ENCODE measurements at regions not wholly inside any gene's neighbourhood (a gene's known extent, or its start where the extent isn't known, plus 50 kb on each side); places are given as distances from the start of the nearest gene placed in this dataset.

GRCh38 chr7:19322002-19322401 lies 176.8 kb upstream of the FERD3L start:
- DNase-seq: no peak
- H3K27ac Mint-ChIP-seq: no peak overlapping the region
- no peaks in the 10 kb centered on the region for H3K4me1 Mint-ChIP-seq
- no peak overlapping the region for H3K4me3 Mint-ChIP-seq
- H3K9me3 Mint-ChIP-seq: peaks cover 0 to 5% (median 0%) of the 10 kb centered on the region in 6 donors
- no peaks in the 10 kb centered on the region for H3K36me3 Mint-ChIP-seq
- no peaks in the 10 kb centered on the region for H3K27me3 Mint-ChIP-seq (ENCODE audit: low read depth in 3 of 3)

- Mint-ChIP-seq H3K27ac (no peak overlapping the region), H3K9me3 (no peaks in the 10 kb centered on the region), H3K27me3 (ENCODE audit: low read depth in 3 of 3) (no peaks in the 10 kb centered on the region), H3K4me3 (no peak overlapping the region), H3K36me3 (no peaks in the 10 kb centered on the region), H3K4me1 (no peaks in the 10 kb centered on the region)
- no peak for DNase-seq
These were observed 173.1 kb upstream of the FERD3L start for GRCh38 chr7:19318287-19318686.

GRCh38 chr7:19317461-19317860 lies 172.2 kb upstream of the FERD3L start:
- no peaks in the 10 kb centered on the region for H3K9me3 Mint-ChIP-seq
- no peaks in the 10 kb centered on the region for H3K36me3 Mint-ChIP-seq
- H3K27ac Mint-ChIP-seq: no peak overlapping the region
- H3K4me1 Mint-ChIP-seq: no peaks in the 10 kb centered on the region
- H3K4me3 Mint-ChIP-seq: no peak overlapping the region
- H3K27me3 Mint-ChIP-seq (ENCODE audit: low read depth in 3 of 3): no peaks in the 10 kb centered on the region
- no peak for DNase-seq

GRCh38 chr7:19312416-19312815 lies 167.2 kb upstream of the FERD3L start:
- Mint-ChIP-seq H3K27me3 (ENCODE audit: low read depth in 3 of 3) (peaks cover 0 to 2% (median 0%) of the 10 kb centered on the region in 3 donors), H3K4me3 (no peak overlapping the region), H3K36me3 (no peaks in the 10 kb centered on the region), H3K4me1 (no peaks in the 10 kb centered on the region), H3K9me3 (peaks cover 0 to 5% (median 0%) of the 10 kb centered on the region in 6 donors), H3K27ac (no peak overlapping the region)
- no peak for DNase-seq

GRCh38 chr7:19307554-19307953 lies 162.3 kb upstream of the FERD3L start:
- Mint-ChIP-seq H3K27ac (no peak overlapping the region), H3K9me3 (peaks cover 0 to 9% (median 0%) of the 10 kb centered on the region in 6 donors), H3K4me1 (no peaks in the 10 kb centered on the region), H3K36me3 (no peaks in the 10 kb centered on the region), H3K27me3 (ENCODE audit: low read depth in 3 of 3) (peaks cover 0 to 2% (median 0%) of the 10 kb centered on the region in 3 donors), H3K4me3 (no peak overlapping the region)
- no peak for DNase-seq

- peaks cover 0 to 7% (median 0%) of the 10 kb centered on the region in 6 donors for H3K9me3 Mint-ChIP-seq
- H3K27ac Mint-ChIP-seq: no peak overlapping the region
- H3K36me3 Mint-ChIP-seq: no peaks in the 10 kb centered on the region
- no peak for DNase-seq
- H3K4me3 Mint-ChIP-seq: no peak overlapping the region
- H3K27me3 Mint-ChIP-seq (ENCODE audit: low read depth in 3 of 3): no peaks in the 10 kb centered on the region
- no peaks in the 10 kb centered on the region for H3K4me1 Mint-ChIP-seq
These were observed 160.5 kb upstream of the FERD3L start for GRCh38 chr7:19305698-19306097.

- H3K4me3 Mint-ChIP-seq: no peak overlapping the region
- no peak for DNase-seq
- H3K27me3 Mint-ChIP-seq (ENCODE audit: low read depth in 3 of 3): peaks cover 0 to 2% (median 0%) of the 10 kb centered on the region in 3 donors
- no peaks in the 10 kb centered on the region for H3K4me1 Mint-ChIP-seq
- H3K27ac Mint-ChIP-seq: no peak overlapping the region
- peaks cover 0 to 4% (median 0%) of the 10 kb centered on the region in 6 donors for H3K9me3 Mint-ChIP-seq
- no peaks in the 10 kb centered on the region for H3K36me3 Mint-ChIP-seq
These were observed 158.9 kb upstream of the FERD3L start for GRCh38 chr7:19304086-19304485.

DNA sequence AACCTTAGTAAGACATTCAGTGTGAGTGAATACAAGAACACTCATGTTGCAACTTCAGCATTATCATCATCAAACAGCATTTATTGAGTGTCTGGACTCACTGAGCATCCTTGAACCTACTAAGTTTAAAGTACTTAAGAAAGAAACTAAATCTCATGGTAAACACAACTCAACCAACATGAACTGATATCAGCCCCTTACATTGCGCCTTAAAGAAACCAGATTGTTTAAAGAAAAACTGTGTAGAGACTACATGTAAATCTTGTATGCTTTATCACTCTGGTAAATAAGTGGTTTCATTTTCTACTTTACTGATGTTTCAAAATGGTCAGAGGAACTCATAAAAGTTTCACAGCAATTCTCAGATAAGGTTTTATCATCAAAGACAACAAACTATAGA lies 157.5 kb upstream of the FERD3L start:
- Mint-ChIP-seq H3K27me3 (ENCODE audit: low read depth in 3 of 3) (peaks cover 0 to 3% (median 0%) of the 10 kb centered on the region in 3 donors), H3K36me3 (no peaks in the 10 kb centered on the region), H3K9me3 (peaks cover 0 to 4% (median 0%) of the 10 kb centered on the region in 6 donors), H3K4me3 (no peak overlapping the region), H3K27ac (no peak overlapping the region), H3K4me1 (no peaks in the 10 kb centered on the region)
- no peak for DNase-seq

- H3K27ac Mint-ChIP-seq: no peak overlapping the region
- H3K4me3 Mint-ChIP-seq: no peak overlapping the region
- peaks cover 0 to 5% (median 2%) of the 10 kb centered on the region in 3 donors for H3K27me3 Mint-ChIP-seq (ENCODE audit: low read depth in 3 of 3)
These were observed 151.4 kb upstream of the FERD3L start for GRCh38 chr7:19296617-19297016.

DNA sequence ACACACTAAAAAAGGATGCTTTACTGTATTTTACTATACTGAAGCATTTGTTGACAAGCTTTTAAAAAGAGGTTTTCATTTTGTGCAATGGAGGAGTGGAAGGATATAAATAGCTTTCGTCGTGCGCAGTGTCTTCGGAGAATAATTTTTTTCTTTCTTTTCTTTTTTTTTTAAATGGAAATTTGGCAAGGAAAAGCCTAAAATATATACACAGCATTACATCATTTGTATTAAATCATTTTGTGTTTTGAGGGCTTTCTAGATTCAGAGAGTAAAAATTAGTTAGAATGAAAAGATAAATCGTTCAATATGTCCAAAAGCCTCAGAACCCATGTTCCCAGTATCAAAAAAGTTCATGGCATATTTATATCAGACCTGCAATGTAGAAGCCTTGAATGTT lies 150.2 kb upstream of the FERD3L start:
- H3K9me3 Mint-ChIP-seq: peaks cover 0 to 9% (median under 1%) of the 10 kb centered on the region in 6 donors
- H3K4me1 Mint-ChIP-seq: no peaks in the 10 kb centered on the region
- no peak overlapping the region for H3K4me3 Mint-ChIP-seq
- H3K27me3 Mint-ChIP-seq (ENCODE audit: low read depth in 3 of 3): peaks cover 0 to 5% (median 2%) of the 10 kb centered on the region in 3 donors
- no peak for DNase-seq
- no peak overlapping the region for H3K27ac Mint-ChIP-seq
- H3K36me3 Mint-ChIP-seq: no peaks in the 10 kb centered on the region

More at GRCh38 chr7:19296617-19297016, 151.4 kb upstream of the FERD3L start:
- no peaks in the 10 kb centered on the region for H3K36me3 Mint-ChIP-seq
- H3K9me3 Mint-ChIP-seq: peaks cover 0 to 6% (median under 1%) of the 10 kb centered on the region in 6 donors
- no peak for DNase-seq
- no peaks in the 10 kb centered on the region for H3K4me1 Mint-ChIP-seq

DNA sequence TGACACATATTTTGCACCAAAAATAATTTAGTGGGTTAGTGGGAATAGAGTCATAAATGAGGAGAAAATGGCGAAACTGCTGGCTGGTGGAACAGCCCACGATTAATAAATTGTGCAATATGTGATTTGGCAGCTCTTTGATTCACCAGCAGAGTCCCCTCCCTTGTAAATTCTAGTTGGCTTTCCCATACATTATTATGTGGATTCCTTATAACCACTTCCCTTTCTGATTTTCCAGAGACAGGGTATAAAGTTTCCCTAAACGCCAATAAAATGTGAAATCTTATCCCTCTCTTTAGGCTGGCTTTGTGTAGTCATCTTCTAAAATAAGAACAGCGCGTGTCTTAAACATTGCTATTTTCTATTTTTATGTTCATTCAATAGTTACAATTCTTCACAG lies 149.4 kb upstream of the FERD3L start:
- Mint-ChIP-seq H3K27me3 (ENCODE audit: low read depth in 3 of 3) (peaks cover 0 to 5% (median 2%) of the 10 kb centered on the region in 3 donors), H3K36me3 (no peaks in the 10 kb centered on the region), H3K4me3 (no peak overlapping the region), H3K4me1 (no peaks in the 10 kb centered on the region), H3K27ac (no peak overlapping the region), H3K9me3 (peaks cover 0 to 9% (median under 1%) of the 10 kb centered on the region in 6 donors)
- no peak for DNase-seq

DNA sequence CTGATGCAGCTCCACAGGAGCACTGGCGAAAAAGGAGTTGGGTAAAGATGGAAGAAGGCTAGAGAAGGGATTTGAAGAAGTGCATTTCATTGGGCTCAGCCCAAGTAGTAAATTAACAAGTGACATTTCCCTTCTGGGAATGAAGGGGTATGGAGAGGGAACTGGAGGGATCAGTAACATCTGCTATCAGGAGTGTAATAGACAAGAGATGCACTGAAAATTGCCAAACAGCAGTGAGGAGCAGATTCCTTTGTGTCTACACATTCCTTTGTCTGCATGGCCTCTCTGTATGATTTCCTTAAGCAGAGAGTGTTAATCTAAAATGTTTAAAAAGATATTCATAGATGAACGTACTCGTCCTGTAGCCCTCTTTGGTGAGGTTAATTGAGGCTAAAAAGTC lies 148.2 kb upstream of the FERD3L start:
- no peaks in the 10 kb centered on the region for H3K36me3 Mint-ChIP-seq
- H3K27me3 Mint-ChIP-seq (ENCODE audit: low read depth in 3 of 3): peaks cover 0 to 2% (median 2%) of the 10 kb centered on the region in 3 donors
- H3K27ac Mint-ChIP-seq: no peak overlapping the region
- H3K9me3 Mint-ChIP-seq: peaks cover 0 to 9% (median under 1%) of the 10 kb centered on the region in 6 donors
- H3K4me3 Mint-ChIP-seq: no peak overlapping the region
- DNase-seq: no peak
- no peaks in the 10 kb centered on the region for H3K4me1 Mint-ChIP-seq

- Mint-ChIP-seq H3K4me3 (no peak overlapping the region), H3K27ac (no peak overlapping the region), H3K4me1 (no peaks in the 10 kb centered on the region), H3K36me3 (no peaks in the 10 kb centered on the region), H3K9me3 (peaks cover 0 to 9% (median under 1%) of the 10 kb centered on the region in 6 donors), H3K27me3 (ENCODE audit: low read depth in 3 of 3) (peaks cover 0 to 2% (median 2%) of the 10 kb centered on the region in 3 donors)
- no peak for DNase-seq
These were observed 145.7 kb upstream of the FERD3L start for GRCh38 chr7:19290968-19291367.

DNA sequence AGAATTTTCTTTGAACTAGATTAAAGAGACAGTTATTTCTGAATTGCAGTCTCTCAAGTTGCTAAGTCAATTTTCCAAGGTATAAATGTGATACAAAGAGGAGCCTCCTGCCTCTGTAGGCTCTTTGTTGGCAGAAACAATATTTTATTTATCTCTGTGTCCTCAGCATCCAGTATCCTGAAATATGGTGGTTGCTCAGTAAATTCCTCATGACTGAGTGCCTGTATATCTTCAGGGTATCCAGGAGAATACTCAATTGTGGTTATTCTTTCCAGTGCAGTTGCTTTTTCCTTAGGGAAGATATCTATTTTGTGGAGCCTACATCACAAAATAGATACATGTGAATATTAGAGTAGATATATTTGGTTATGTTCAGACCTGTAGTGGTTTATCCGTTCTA lies 144.8 kb upstream of the FERD3L start:
- no peak overlapping the region for H3K4me3 Mint-ChIP-seq
- H3K27ac Mint-ChIP-seq: no peak overlapping the region
- H3K4me1 Mint-ChIP-seq: no peaks in the 10 kb centered on the region
- no peaks in the 10 kb centered on the region for H3K36me3 Mint-ChIP-seq
- peaks cover 0 to 9% (median under 1%) of the 10 kb centered on the region in 6 donors for H3K9me3 Mint-ChIP-seq
- H3K27me3 Mint-ChIP-seq (ENCODE audit: low read depth in 3 of 3): peaks cover 0 to 4% (median 2%) of the 10 kb centered on the region in 3 donors
- DNase-seq: no peak

DNA sequence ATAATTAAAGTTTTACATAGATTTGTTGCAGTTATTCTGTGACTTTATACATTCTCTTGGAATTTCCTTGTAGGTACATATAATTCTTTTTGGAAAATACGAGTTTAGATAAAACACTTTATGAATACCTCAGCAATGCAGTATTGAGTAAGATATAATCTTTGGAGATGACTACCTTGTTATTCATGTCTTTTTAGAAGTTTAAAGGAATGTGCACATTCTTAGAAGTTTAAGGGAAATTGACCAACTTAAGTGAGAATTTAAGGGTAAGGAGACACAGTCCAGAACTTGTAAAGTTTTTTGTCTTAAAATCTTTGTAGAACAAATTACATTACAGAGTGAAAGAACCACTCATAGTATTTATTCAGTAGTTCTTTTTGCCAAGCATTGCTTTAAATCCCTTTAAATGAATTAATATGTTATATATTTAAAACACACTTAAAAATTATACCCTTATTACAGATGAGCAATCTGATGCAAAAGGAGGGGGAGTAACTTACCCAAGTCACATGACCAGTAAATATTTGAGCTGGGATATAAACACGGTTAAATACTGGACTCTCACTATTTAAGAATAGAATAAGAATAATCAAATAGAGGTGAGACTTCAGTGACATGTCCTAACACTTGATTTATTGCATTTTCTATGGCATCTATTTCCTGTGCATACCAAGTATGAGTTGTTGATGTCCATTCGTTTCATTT lies 139.5 kb upstream of the FERD3L start:
- no peaks in the 10 kb centered on the region for H3K36me3 Mint-ChIP-seq
- H3K27ac Mint-ChIP-seq: no peak overlapping the region
- H3K27me3 Mint-ChIP-seq (ENCODE audit: low read depth in 3 of 3): peaks cover 0 to 2% (median 0%) of the 10 kb centered on the region in 3 donors
- no peak overlapping the region for H3K4me3 Mint-ChIP-seq
- no peaks in the 10 kb centered on the region for H3K4me1 Mint-ChIP-seq
- no peak for DNase-seq
- peaks cover 0 to 6% (median 4%) of the 10 kb centered on the region in 6 donors for H3K9me3 Mint-ChIP-seq

All from immature natural killer cell (primary cell).